Gastroesophageal sphincter (tissue), 4 donors: ENCODE measurements at regions not wholly inside any gene's neighbourhood (a gene's known extent, or its start where the extent isn't known, plus 50 kb on each side); places are given as distances from the start of the nearest gene placed in this dataset.
"Not testable (repeated sequence)": the region's sequence is repeated elsewhere in the genome, so short reads cannot be mapped to it uniquely, and the experiment has no call there.

ENCODE experiments used
- ATAC-seq: fragments of 150-250 bp; one replicate; pipeline ENCODE4 v1.9.1; 2016; ENCODE audit warnings: mild to moderate bottlenecking, moderate library complexity
- H3K27ac ChIP-seq, 4 donors: fragments of 200-600 bp; sonication (generic) in 3 of 4; 1 replicate in 3 of 4; 2 replicates in 1 of 4; pipeline ENCODE4 v1.5.1; 2016 to 2019
- H3K27me3 ChIP-seq: fragments of 200-600 bp; sonication (generic); one replicate; pipeline ENCODE4 v1.5.1; 2019
- H3K36me3 ChIP-seq, 2 donors: fragments of 200-600 bp; sonication (generic); one replicate each; pipeline ENCODE4 v1.5.1; 2019; ENCODE audit warnings: control low read depth in 1 of 2
- H3K4me1 ChIP-seq, 3 donors: fragments of 200-600 bp; sonication (generic); 1 replicate in 2 of 3; 2 replicates in 1 of 3; pipeline ENCODE4 v1.5.1; 2016 to 2019; ENCODE audit warnings: control low read depth in 2 of 3
- H3K4me3 ChIP-seq, 2 donors: fragments of 200-600 bp; sonication (generic); one replicate each; pipeline ENCODE4 v1.5.1; 2019; ENCODE audit warnings: mild to moderate bottlenecking in 1 of 2, moderate library complexity in 1 of 2
- H3K9me3 ChIP-seq, 3 donors: fragments of 200-600 bp; sonication (generic); one replicate each; pipeline ENCODE4 v1.5.1; 2017 to 2019; ENCODE audit warnings: control low read depth in 2 of 3
- EP300 ChIP-seq: sonication (generic); formaldehyde crosslinking; IDR thresholded peaks from one replicate; pipeline ENCODE4 v1.6.1; 2017; ENCODE audit warnings: antibody characterized with exemption, mild to moderate bottlenecking
- POLR2A ChIP-seq, 2 donors: fragments of 450-650 bp; IDR thresholded peaks; one replicate each; pipeline ENCODE4 v1.6.1; 2017; ENCODE audit warnings: antibody characterized with exemption in 2 of 2, mild to moderate bottlenecking in 2 of 2, moderate library complexity in 1 of 2
- POLR2AphosphoS5 ChIP-seq: sonication (generic); formaldehyde crosslinking; IDR thresholded peaks from one replicate; pipeline ENCODE4 v1.6.1; 2017; ENCODE audit warnings: antibody characterized with exemption
- WGBS, 2 donors: methylation state at CpG; one replicate each; pipeline ENCODE4 v1.1.5; 2018; ENCODE audit warnings: low coverage in 1 of 2; 5-methylcytosine and 5-hydroxymethylcytosine counted together
- TF ChIP-seq, protein P1 (sequence below), 4 experiments: fragments of 200-600 bp in 2 of 4; fragments of 450-650 bp in 2 of 4; sonication (generic) in 1 of 4; IDR thresholded peaks; one replicate each; pipeline ENCODE4 v1.5.1; 2017 to 2019; ENCODE audit warnings: antibody characterized with exemption in 4 of 4, mild to moderate bottlenecking in 2 of 4, moderate library complexity in 2 of 4

DNA sequence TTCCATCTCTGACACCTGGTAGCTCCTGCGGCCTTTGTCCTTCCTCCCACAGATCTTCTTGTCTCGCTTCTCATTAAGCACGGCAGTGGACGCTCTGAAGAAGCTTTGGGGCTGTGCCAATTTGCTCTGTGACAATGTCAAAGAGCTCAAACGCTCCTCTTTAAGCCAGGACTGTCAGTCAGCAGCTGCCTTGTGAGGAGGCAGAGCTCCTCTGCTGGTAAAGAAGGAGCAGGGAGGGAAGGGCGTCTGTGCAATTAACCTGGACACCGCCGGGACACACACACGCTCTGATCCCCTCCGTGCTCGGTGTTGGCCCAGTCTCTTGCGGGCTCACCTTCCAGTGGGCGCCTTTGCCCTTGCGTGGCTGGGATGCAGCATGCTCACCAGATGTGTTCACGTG, 373.9 kb downstream of the BRD1 start:
- Histone ChIP-seq H3K4me3 (no peak overlapping the region), H3K36me3 (no peaks in the 10 kb centered on the region), H3K27ac (no peak overlapping the region), H3K9me3 (no peaks in the 10 kb centered on the region), H3K4me1 (no peaks in the 10 kb centered on the region), H3K27me3 (peaks cover 93% of the 10 kb centered on the region)
- 74% methylated on average over 7 of the region's 15 CpGs; no CpG with 5 or more reads in 1 of the 2 donors for WGBS, 2 donors
- no peak for ATAC-seq
- TF ChIP-seq POLR2AphosphoS5 (no peak), EP300 (no peak), POLR2A (IDR thresholded peaks at IDR 0.05) (no peak)
- TF ChIP-seq, protein P1, sequence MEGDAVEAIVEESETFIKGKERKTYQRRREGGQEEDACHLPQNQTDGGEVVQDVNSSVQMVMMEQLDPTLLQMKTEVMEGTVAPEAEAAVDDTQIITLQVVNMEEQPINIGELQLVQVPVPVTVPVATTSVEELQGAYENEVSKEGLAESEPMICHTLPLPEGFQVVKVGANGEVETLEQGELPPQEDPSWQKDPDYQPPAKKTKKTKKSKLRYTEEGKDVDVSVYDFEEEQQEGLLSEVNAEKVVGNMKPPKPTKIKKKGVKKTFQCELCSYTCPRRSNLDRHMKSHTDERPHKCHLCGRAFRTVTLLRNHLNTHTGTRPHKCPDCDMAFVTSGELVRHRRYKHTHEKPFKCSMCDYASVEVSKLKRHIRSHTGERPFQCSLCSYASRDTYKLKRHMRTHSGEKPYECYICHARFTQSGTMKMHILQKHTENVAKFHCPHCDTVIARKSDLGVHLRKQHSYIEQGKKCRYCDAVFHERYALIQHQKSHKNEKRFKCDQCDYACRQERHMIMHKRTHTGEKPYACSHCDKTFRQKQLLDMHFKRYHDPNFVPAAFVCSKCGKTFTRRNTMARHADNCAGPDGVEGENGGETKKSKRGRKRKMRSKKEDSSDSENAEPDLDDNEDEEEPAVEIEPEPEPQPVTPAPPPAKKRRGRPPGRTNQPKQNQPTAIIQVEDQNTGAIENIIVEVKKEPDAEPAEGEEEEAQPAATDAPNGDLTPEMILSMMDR (IDR thresholded peaks at IDR 0.05), result no peak

DNA sequence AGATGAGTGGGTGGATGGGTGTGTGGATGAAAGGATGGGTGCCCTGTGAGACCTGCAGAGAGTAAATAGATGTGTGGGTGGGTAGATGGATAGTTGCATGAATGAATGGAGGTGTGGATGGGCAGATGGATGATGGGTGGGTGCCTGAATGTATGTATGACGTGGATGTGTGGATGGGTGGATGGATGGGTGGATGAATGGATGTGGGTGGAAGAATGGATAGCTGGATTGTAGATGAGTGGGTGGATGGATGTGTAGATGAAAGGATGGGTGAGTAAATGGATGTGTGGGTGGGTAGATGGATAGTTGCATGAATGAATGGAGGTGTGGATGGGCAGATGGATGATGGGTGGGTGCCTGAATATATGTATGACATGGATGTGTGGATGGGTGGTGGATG, 374.7 kb downstream of the BRD1 start:
- WGBS, 2 donors, result 57 to 79% methylated on average over 1 of the region's 1 CpG
- not testable (repeated sequence) for H3K4me3 ChIP-seq, H3K27ac ChIP-seq, H3K4me1 ChIP-seq, H3K9me3 ChIP-seq, ATAC-seq, H3K36me3 ChIP-seq
- peaks cover 92% of the 10 kb centered on the region for H3K27me3 ChIP-seq

DNA sequence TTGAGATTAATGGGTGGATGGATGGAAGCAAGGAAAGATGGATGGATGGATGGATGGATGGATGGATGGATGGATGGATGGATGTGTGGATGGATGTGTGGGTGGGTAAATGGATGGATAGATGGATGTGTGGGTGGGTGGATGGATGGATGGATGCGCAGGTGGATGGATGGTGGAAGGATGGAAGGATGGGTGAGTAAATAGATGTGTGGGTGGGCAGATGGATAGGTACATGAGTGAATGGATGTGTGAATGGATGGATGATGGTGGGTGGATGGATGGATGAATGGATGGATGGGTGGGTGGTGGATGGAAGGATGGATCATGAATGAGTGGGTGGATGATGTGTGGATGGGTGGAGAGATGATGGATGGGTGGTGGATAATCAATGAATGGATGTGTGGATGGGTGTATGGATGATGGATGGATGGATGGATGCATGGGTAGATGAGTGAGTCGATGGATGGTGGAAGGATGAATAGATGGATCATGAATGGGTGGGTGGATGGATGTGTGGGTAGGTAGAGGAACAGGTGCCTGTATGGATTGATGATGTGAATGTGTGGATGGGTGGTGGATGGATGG, 375.2 kb downstream of the BRD1 start:
- no peak overlapping the region for H3K4me3 ChIP-seq
- TF ChIP-seq, protein P1 (IDR thresholded peaks at IDR 0.05), result no peak
- no peak for TF ChIP-seq POLR2A (IDR thresholded peaks at IDR 0.05)
- no peak for TF ChIP-seq POLR2AphosphoS5
- no peak for TF ChIP-seq EP300
- H3K27me3 ChIP-seq, result peaks cover 92% of the 10 kb centered on the region
- ATAC-seq, result no peak
- H3K36me3 ChIP-seq, result no peaks in the 10 kb centered on the region
- no peaks in the 10 kb centered on the region for H3K9me3 ChIP-seq
- no peak overlapping the region for H3K27ac ChIP-seq
- no peaks in the 10 kb centered on the region for H3K4me1 ChIP-seq
- 83 to 94% methylated on average over 2 of the region's 2 CpGs for WGBS, 2 donors

DNA sequence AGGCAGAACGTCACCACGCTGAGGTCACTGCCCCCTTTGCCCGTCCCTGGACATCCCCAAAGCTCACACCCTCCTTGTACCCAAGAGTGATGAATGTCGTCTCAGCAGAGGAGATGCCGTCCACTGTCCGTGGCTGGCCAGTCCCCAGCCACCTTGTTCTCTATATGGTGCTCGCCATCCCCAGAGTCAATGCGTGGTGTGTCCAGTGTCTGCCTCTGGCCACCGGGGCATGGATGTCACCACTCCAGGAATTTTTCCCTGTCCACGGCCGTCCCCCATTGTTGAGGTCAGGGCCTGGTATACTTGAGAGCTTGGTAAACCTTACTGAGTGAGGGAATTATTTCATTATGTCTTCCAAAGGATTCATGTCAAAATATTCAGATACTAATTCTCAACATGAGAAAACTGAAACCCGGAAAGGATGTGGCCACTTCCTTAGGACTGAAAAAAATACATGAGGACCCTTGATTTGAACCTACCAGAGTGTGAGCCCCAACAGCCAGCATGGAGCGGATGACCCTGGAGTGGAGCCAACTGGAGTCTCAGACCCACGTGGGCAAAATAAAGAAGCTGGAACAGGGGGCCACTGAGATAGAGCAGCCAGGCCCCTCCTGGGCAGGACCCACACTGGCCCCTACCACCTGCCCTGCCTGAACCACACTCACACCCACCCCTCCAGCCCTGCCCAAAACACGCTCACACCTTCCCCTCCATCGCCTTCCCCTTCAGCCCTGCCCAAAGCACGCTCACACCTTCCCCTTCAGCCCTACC, 376.4 kb downstream of the BRD1 start:
- no peak for ATAC-seq
- H3K36me3 ChIP-seq, result no peaks in the 10 kb centered on the region
- H3K4me1 ChIP-seq, result no peaks in the 10 kb centered on the region
- no peak overlapping the region for H3K4me3 ChIP-seq
- H3K27me3 ChIP-seq, result peaks cover 91% of the 10 kb centered on the region
- 36 to 50% methylated on average over 6 to 15 of the region's 17 CpGs for WGBS, 2 donors
- H3K27ac ChIP-seq, result no peak overlapping the region
- H3K9me3 ChIP-seq, result no peaks in the 10 kb centered on the region
- TF ChIP-seq POLR2AphosphoS5, result no peak
- TF ChIP-seq, protein P1 (IDR thresholded peaks at IDR 0.05), result no peak
- no peak for TF ChIP-seq EP300
- no peak for TF ChIP-seq POLR2A (IDR thresholded peaks at IDR 0.05)

DNA sequence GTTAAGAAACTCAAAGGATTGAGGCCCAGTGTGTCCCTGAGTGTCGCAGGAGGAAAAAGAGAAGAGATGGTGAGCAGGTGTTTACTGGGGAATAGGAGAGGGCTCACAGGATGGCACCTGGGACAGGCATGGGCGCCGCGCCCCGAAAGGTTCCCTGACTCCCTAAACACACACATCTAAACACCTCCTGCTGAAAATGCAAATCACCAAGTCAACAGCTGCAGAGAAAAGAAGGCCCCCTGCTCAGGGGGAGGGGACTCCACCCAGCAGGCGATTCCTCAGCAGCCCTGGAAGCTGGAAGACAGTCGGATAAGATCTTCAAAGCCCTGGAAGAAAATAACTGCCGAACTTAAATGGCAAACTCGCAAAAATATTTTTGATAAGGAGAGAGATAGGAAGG, 377.2 kb downstream of the BRD1 start:
- no peak for ATAC-seq
- 2 to 4% methylated on average over 9 of the region's 9 CpGs for WGBS, 2 donors
- Histone ChIP-seq H3K27ac (no peak overlapping the region), H3K27me3 (peaks cover 91% of the 10 kb centered on the region), H3K36me3 (no peaks in the 10 kb centered on the region), H3K4me1 (no peaks in the 10 kb centered on the region), H3K9me3 (no peaks in the 10 kb centered on the region), H3K4me3 (no peak overlapping the region)
- TF ChIP-seq EP300 (no peak), POLR2AphosphoS5 (no peak)
- TF ChIP-seq, protein P1 (IDR thresholded peaks at IDR 0.05), result no peak
